Uterus (tissue), 3 donors: ENCODE measurements at regions not wholly inside any gene's neighbourhood (a gene's known extent, or its start where the extent isn't known, plus 50 kb on each side); places are given as distances from the start of the nearest gene placed in this dataset.

Experiments
- DNase-seq, 2 donors: peaks; one replicate each; pipeline ENCODE4 v3.0.0-alpha.2; 2019 to 2020
- H3K27ac ChIP-seq, 2 donors: fragments of 200-600 bp; sonication (generic); 1 replicate in 1 of 2; 2 replicates in 1 of 2; pipeline ENCODE4 v1.5.1; 2016 to 2018
- H3K27me3 ChIP-seq, 2 donors: fragments of 200-600 bp; sonication (generic); one replicate each; pipeline ENCODE4 v1.5.1; 2018 to 2019; ENCODE audit warnings: control low read depth in 1 of 2
- H3K36me3 ChIP-seq, 2 donors: fragments of 200-600 bp; sonication (generic); one replicate each; pipeline ENCODE4 v1.5.1; 2019; ENCODE audit warnings: control low read depth in 1 of 2
- H3K4me1 ChIP-seq, 2 donors: fragments of 200-600 bp; sonication (generic); one replicate each; pipeline ENCODE4 v1.5.1; 2018 to 2019; ENCODE audit warnings: control low read depth in 1 of 2
- H3K4me3 ChIP-seq, 2 donors: fragments of 200-600 bp; sonication (generic); 1 replicate in 1 of 2; 2 replicates in 1 of 2; pipeline ENCODE4 v1.5.1; 2018 to 2019; ENCODE audit warnings: mild to moderate bottlenecking in 1 of 2
- H3K9me3 ChIP-seq, 2 donors: fragments of 200-600 bp; sonication (generic); one replicate each; pipeline ENCODE4 v1.5.1; 2019; ENCODE audit warnings: control low read depth in 1 of 2
- POLR2A ChIP-seq, 2 donors: fragments of 450-650 bp; IDR thresholded peaks; one replicate each; pipeline ENCODE4 v1.6.1; 2016; ENCODE audit warnings: antibody characterized with exemption in 2 of 2, mild to moderate bottlenecking in 1 of 2, moderate library complexity in 1 of 2
- intact Hi-C: fragments of 100-400 bp; cut with DNase I; formaldehyde crosslinking; loops from one replicate; pipeline ENCODE4 v1.15.1; 2023; ENCODE audit warnings: low total_unique reads
- TF ChIP-seq, protein P1 (sequence below), 4 experiments: fragments of 200-600 bp in 2 of 4; fragments of 450-650 bp in 2 of 4; sonication (generic) in 2 of 4; IDR thresholded peaks; one replicate each; pipeline ENCODE4 v1.5.1; 2016 to 2019; ENCODE audit warnings: antibody characterized with exemption in 4 of 4, mild to moderate bottlenecking in 2 of 4, moderate library complexity in 1 of 4
- donor health status: DM: yes; HTN: yes; CAD: no.

DNA sequence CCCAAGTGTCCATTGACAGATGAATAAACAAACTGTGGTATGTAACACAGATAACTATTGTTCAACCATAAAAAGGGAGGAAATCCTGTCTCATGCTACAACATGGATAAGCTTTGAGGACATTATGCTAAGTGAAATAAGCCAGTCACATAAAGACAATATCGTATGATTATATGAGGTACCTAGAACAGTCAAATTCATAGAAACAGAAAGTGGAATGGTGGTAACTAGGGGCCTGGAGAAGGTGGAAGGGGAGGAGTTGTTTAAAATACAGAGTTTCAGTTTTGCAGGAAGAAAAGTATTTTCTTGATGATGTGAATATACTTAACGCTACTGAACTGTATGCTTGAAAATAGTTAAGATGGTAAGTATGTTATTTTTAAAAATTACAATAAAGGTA, 304.6 kb upstream of the CXCR4 start:
- no peaks in the 10 kb centered on the region for H3K9me3 ChIP-seq
- TF ChIP-seq POLR2A (IDR thresholded peaks at IDR 0.05): no peak
- TF ChIP-seq, protein P1, sequence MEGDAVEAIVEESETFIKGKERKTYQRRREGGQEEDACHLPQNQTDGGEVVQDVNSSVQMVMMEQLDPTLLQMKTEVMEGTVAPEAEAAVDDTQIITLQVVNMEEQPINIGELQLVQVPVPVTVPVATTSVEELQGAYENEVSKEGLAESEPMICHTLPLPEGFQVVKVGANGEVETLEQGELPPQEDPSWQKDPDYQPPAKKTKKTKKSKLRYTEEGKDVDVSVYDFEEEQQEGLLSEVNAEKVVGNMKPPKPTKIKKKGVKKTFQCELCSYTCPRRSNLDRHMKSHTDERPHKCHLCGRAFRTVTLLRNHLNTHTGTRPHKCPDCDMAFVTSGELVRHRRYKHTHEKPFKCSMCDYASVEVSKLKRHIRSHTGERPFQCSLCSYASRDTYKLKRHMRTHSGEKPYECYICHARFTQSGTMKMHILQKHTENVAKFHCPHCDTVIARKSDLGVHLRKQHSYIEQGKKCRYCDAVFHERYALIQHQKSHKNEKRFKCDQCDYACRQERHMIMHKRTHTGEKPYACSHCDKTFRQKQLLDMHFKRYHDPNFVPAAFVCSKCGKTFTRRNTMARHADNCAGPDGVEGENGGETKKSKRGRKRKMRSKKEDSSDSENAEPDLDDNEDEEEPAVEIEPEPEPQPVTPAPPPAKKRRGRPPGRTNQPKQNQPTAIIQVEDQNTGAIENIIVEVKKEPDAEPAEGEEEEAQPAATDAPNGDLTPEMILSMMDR (IDR thresholded peaks at IDR 0.05): no peak
- no peak overlapping the region for H3K4me3 ChIP-seq
- no peaks in the 10 kb centered on the region for H3K4me1 ChIP-seq
- DNase-seq: no peak
- intact Hi-C loops: no loop called here
- H3K27me3 ChIP-seq: no peaks in the 10 kb centered on the region
- H3K36me3 ChIP-seq: no peaks in the 10 kb centered on the region
- no peak overlapping the region for H3K27ac ChIP-seq

DNA sequence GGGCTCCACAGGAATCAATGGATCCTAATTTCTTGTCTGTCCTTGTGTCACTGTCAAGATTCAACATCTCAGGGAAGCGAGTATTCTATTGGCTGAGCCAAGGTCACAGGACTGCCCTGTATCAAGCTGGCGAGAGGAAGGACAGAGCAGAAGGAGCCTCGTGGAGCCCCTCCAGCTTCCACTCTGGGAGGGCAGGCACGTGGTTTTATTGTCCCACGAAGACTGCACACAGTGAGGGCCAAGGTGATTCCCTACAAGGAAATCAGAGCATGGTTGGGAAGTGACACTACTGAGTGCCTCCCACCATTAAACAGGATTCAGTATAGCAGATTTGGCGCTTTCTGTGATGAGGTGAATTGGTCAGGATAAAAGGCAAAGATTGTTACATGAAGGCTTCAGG, 302.4 kb upstream of the CXCR4 start:
- Histone ChIP-seq H3K27ac (no peak overlapping the region), H3K9me3 (no peaks in the 10 kb centered on the region), H3K27me3 (no peaks in the 10 kb centered on the region), H3K4me1 (no peaks in the 10 kb centered on the region), H3K4me3 (no peak overlapping the region), H3K36me3 (no peaks in the 10 kb centered on the region)
- TF ChIP-seq POLR2A (IDR thresholded peaks at IDR 0.05): no peak
- TF ChIP-seq, protein P1 (IDR thresholded peaks at IDR 0.05): no peak
- intact Hi-C loops: no loop called here
- DNase-seq: no peak

DNA sequence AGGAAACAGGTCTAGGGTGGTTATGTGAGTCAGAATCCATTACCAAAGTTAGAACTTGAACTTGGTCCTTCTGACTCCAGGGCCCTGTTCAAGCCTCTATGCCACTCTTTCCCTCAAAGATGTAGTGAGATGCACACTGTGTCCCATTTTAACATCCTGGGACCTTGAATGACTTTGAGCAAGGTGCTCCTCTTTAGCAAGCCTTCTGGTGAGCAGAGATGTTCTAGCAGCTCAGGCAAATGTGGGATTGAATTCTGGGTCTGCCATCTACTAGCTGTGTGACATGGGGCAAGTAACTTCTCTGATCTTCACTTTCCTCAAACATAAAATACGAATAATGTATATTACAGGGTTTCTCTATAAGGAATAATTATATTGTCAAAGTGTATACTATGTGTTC, 294.0 kb upstream of the CXCR4 start:
- no peak overlapping the region for H3K4me3 ChIP-seq
- H3K9me3 ChIP-seq: no peaks in the 10 kb centered on the region
- no peaks in the 10 kb centered on the region for H3K36me3 ChIP-seq
- no peak for DNase-seq
- TF ChIP-seq POLR2A (IDR thresholded peaks at IDR 0.05): no peak
- TF ChIP-seq, protein P1 (IDR thresholded peaks at IDR 0.05): no peak
- no peaks in the 10 kb centered on the region for H3K4me1 ChIP-seq
- H3K27me3 ChIP-seq: no peaks in the 10 kb centered on the region
- intact Hi-C loops: no loop called here
- no peak overlapping the region for H3K27ac ChIP-seq

DNA sequence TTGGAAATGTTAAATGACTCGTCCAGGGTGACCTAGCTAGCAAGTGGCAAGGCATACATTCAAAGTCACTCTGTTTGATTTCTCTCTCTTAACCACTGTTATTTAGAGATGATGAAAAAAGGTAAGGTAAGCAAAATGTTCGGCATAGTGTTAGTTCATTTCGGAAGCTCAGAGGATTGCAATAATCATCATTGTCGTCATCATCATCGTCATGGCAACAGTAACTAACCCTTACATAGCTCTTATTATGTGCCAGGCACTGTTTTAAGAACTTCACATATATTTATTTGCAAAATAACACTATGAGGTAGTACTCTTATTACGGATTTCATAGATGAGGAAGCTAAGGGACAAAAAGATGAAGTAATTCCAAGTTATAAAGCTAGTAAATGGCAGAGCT, 292.7 kb upstream of the CXCR4 start:
- Histone ChIP-seq H3K27me3 (no peaks in the 10 kb centered on the region), H3K9me3 (no peaks in the 10 kb centered on the region), H3K4me1 (no peaks in the 10 kb centered on the region), H3K4me3 (no peak overlapping the region), H3K27ac (no peak overlapping the region), H3K36me3 (no peaks in the 10 kb centered on the region)
- no peak for DNase-seq
- no peak for TF ChIP-seq POLR2A (IDR thresholded peaks at IDR 0.05)
- TF ChIP-seq, protein P1 (IDR thresholded peaks at IDR 0.05): no peak
- intact Hi-C loops: no loop called here

DNA sequence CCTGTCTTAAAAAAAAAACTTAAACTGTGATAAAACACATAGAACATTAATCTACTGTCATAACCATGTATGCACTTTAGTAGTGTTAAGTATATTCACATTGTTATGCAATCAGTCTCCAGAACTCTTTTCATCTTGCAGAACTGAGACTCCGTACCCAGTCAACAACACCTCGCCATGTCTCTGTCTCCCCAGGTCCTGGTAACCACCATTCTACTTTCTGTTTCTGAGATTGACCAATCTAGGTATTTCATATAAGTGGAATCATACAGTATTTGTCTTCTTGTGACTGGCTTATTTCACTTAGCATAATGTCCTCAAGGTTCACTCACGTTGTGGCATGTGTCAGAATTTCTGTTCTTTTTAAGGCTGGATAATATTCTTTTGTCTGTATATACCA, 290.8 kb upstream of the CXCR4 start:
- no peak overlapping the region for H3K4me3 ChIP-seq
- H3K9me3 ChIP-seq: no peaks in the 10 kb centered on the region
- intact Hi-C loops: no loop called here
- H3K4me1 ChIP-seq: no peaks in the 10 kb centered on the region
- no peaks in the 10 kb centered on the region for H3K36me3 ChIP-seq
- no peak for DNase-seq
- H3K27me3 ChIP-seq: no peaks in the 10 kb centered on the region
- H3K27ac ChIP-seq: no peak overlapping the region
- TF ChIP-seq, protein P1 (IDR thresholded peaks at IDR 0.05): no peak
- no peak for TF ChIP-seq POLR2A (IDR thresholded peaks at IDR 0.05)
